ENCODE measurements at regions not wholly inside any gene's neighbourhood (a gene's known extent, or its start where the extent isn't known, plus 50 kb on each side); places are given as distances from the start of the nearest gene placed in this dataset.

DNA sequence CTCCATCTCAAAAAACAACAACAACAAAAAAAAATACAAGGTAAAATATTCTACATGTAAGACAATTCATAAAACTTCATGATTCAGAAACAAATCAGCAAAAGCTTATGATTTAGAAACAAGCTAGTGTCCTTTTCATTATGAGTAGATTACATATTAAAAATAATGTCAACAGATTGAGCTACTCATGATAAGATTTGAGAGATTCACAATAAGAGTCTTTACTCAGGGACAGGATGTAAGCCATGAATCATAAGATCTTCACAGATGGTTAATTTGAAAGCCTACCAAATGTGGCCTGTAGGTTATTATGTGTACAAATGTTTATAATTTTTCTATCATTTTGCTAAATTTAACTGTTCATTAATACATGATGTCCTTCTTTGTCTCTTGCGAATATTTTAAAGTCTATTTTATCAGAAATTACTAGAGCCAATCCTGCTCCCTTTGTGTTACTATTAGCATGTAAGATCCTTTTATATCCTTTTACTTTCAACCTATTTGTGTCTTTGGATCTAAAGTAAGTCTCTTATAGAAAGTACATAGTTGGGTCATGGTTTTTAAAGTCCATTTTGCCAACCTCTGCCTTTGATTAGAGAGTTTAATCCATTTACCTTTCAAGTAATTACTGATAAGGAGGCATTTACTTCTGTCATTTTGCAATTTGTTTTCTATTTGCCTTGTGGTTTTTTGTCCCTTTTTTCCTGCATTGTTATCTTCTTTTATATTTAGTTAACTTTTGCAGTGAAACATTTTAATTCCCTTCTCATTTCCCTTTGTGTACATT is 68.3 kb upstream of the RXFP2 start (continued):
- TF ChIP-seq, protein P1, sequence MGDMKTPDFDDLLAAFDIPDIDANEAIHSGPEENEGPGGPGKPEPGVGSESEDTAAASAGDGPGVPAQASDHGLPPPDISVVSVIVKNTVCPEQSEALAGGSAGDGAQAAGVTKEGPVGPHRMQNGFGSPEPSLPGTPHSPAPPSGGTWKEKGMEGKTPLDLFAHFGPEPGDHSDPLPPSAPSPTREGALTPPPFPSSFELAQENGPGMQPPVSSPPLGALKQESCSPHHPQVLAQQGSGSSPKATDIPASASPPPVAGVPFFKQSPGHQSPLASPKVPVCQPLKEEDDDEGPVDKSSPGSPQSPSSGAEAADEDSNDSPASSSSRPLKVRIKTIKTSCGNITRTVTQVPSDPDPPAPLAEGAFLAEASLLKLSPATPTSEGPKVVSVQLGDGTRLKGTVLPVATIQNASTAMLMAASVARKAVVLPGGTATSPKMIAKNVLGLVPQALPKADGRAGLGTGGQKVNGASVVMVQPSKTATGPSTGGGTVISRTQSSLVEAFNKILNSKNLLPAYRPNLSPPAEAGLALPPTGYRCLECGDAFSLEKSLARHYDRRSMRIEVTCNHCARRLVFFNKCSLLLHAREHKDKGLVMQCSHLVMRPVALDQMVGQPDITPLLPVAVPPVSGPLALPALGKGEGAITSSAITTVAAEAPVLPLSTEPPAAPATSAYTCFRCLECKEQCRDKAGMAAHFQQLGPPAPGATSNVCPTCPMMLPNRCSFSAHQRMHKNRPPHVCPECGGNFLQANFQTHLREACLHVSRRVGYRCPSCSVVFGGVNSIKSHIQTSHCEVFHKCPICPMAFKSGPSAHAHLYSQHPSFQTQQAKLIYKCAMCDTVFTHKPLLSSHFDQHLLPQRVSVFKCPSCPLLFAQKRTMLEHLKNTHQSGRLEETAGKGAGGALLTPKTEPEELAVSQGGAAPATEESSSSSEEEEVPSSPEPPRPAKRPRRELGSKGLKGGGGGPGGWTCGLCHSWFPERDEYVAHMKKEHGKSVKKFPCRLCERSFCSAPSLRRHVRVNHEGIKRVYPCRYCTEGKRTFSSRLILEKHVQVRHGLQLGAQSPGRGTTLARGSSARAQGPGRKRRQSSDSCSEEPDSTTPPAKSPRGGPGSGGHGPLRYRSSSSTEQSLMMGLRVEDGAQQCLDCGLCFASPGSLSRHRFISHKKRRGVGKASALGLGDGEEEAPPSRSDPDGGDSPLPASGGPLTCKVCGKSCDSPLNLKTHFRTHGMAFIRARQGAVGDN (IDR thresholded peaks at IDR 0.05) = no peak
- TF ChIP-seq, protein P2, sequence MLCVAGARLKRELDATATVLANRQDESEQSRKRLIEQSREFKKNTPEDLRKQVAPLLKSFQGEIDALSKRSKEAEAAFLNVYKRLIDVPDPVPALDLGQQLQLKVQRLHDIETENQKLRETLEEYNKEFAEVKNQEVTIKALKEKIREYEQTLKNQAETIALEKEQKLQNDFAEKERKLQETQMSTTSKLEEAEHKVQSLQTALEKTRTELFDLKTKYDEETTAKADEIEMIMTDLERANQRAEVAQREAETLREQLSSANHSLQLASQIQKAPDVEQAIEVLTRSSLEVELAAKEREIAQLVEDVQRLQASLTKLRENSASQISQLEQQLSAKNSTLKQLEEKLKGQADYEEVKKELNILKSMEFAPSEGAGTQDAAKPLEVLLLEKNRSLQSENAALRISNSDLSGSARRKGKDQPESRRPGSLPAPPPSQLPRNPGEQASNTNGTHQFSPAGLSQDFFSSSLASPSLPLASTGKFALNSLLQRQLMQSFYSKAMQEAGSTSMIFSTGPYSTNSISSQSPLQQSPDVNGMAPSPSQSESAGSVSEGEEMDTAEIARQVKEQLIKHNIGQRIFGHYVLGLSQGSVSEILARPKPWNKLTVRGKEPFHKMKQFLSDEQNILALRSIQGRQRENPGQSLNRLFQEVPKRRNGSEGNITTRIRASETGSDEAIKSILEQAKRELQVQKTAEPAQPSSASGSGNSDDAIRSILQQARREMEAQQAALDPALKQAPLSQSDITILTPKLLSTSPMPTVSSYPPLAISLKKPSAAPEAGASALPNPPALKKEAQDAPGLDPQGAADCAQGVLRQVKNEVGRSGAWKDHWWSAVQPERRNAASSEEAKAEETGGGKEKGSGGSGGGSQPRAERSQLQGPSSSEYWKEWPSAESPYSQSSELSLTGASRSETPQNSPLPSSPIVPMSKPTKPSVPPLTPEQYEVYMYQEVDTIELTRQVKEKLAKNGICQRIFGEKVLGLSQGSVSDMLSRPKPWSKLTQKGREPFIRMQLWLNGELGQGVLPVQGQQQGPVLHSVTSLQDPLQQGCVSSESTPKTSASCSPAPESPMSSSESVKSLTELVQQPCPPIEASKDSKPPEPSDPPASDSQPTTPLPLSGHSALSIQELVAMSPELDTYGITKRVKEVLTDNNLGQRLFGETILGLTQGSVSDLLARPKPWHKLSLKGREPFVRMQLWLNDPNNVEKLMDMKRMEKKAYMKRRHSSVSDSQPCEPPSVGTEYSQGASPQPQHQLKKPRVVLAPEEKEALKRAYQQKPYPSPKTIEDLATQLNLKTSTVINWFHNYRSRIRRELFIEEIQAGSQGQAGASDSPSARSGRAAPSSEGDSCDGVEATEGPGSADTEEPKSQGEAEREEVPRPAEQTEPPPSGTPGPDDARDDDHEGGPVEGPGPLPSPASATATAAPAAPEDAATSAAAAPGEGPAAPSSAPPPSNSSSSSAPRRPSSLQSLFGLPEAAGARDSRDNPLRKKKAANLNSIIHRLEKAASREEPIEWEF (IDR thresholded peaks at IDR 0.05; ENCODE audit: insufficient replicate concordance, low read depth, low read length) = no peak
- TF ChIP-seq CEBPB (IDR thresholded peaks at IDR 0.05; ENCODE audit: borderline replicate concordance in 1 of 2, low read depth in 2 of 2, low read length in 2 of 2) (no peak), SMARCA5 (IDR thresholded peaks at IDR 0.05) (no peak), ZNF622 (IDR thresholded peaks at IDR 0.05) (no peak)
- TF ChIP-seq, protein P3, sequence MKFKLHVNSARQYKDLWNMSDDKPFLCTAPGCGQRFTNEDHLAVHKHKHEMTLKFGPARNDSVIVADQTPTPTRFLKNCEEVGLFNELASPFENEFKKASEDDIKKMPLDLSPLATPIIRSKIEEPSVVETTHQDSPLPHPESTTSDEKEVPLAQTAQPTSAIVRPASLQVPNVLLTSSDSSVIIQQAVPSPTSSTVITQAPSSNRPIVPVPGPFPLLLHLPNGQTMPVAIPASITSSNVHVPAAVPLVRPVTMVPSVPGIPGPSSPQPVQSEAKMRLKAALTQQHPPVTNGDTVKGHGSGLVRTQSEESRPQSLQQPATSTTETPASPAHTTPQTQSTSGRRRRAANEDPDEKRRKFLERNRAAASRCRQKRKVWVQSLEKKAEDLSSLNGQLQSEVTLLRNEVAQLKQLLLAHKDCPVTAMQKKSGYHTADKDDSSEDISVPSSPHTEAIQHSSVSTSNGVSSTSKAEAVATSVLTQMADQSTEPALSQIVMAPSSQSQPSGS (IDR thresholded peaks at IDR 0.05; ENCODE audit: low read length) = no peak

Measured in GM12878 (cell line).